Dendritic cell treated with granulocyte-macrophage colony-stimulating factor and Interleukin-4, amounts not matched to agents 40 ng/mL and 50 ng/mL, for 4 days (primary cell): ENCODE measurements at regions not wholly inside any gene's neighbourhood (a gene's known extent, or its start where the extent isn't known, plus 50 kb on each side); places are given as distances from the start of the nearest gene placed in this dataset.
"Not testable (repeated sequence)": the region's sequence is repeated elsewhere in the genome, so short reads cannot be mapped to it uniquely, and the experiment has no call there.

Experiments used
- H3K27ac Mint-ChIP-seq: one replicate; pipeline ENCODE4 v1.8.0; 2022; ENCODE audit warnings: mild to moderate bottlenecking, mixed read lengths
- H3K27me3 Mint-ChIP-seq: one replicate; pipeline ENCODE4 v1.8.0; 2022; ENCODE audit warnings: mild to moderate bottlenecking, mixed read lengths
- H3K36me3 Mint-ChIP-seq: one replicate; pipeline ENCODE4 v1.8.0; 2022; ENCODE audit warnings: low read depth, mixed read lengths
- H3K4me1 Mint-ChIP-seq: one replicate; pipeline ENCODE4 v1.8.0; 2022; ENCODE audit warnings: low read depth, mixed read lengths
- H3K4me3 Mint-ChIP-seq: one replicate; pipeline ENCODE4 v1.8.0; 2022; ENCODE audit warnings: mild to moderate bottlenecking, moderate library complexity, mixed read lengths
- H3K9me3 Mint-ChIP-seq: one replicate; pipeline ENCODE4 v1.8.0; 2022; ENCODE audit warnings: mixed read lengths
- intact Hi-C: fragments of 100-400 bp; cut with micrococcal nuclease; formaldehyde crosslinking; loops from one replicate; pipeline ENCODE4 v1.15.0; 2022

GRCh38 chr10:90227786-90228185 lies 526.4 kb downstream of the KIF20B start:
- intact Hi-C loops, result no loop called here
- no peaks in the 10 kb centered on the region for H3K36me3 Mint-ChIP-seq
- no peak overlapping the region for H3K4me3 Mint-ChIP-seq
- peaks cover 39% of the 10 kb centered on the region for H3K9me3 Mint-ChIP-seq
- H3K4me1 Mint-ChIP-seq, result no peaks in the 10 kb centered on the region
- H3K27ac Mint-ChIP-seq, result no peak overlapping the region
- no peaks in the 10 kb centered on the region for H3K27me3 Mint-ChIP-seq

- intact Hi-C loops, result no loop called here
Observed at GRCh38 chr10:90229486-90229885, 528.1 kb downstream of the KIF20B start.

GRCh38 chr10:90233805-90234204 lies 532.4 kb downstream of the KIF20B start:
- H3K27ac Mint-ChIP-seq, H3K4me1 Mint-ChIP-seq, intact Hi-C loops, H3K36me3 Mint-ChIP-seq, H3K4me3 Mint-ChIP-seq, H3K27me3 Mint-ChIP-seq: not testable (repeated sequence)
- H3K9me3 Mint-ChIP-seq, result peaks cover 92% of the 10 kb centered on the region

More at GRCh38 chr10:90229486-90229885, 528.1 kb downstream of the KIF20B start:
- H3K4me3 Mint-ChIP-seq, result no peak overlapping the region
- peaks cover 54% of the 10 kb centered on the region for H3K9me3 Mint-ChIP-seq
- no peak overlapping the region for H3K27ac Mint-ChIP-seq
- no peaks in the 10 kb centered on the region for H3K36me3 Mint-ChIP-seq
- no peaks in the 10 kb centered on the region for H3K27me3 Mint-ChIP-seq
- H3K4me1 Mint-ChIP-seq, result no peaks in the 10 kb centered on the region

GRCh38 chr10:90245623-90246022 lies 544.2 kb downstream of the KIF20B start:
- intact Hi-C loops, result no loop called here
- Mint-ChIP-seq H3K27me3 (no peaks in the 10 kb centered on the region), H3K36me3 (no peaks in the 10 kb centered on the region), H3K27ac (no peak overlapping the region), H3K4me3 (no peak overlapping the region), H3K9me3 (peaks cover 20% of the 10 kb centered on the region), H3K4me1 (no peaks in the 10 kb centered on the region)

GRCh38 chr10:90250784-90251183 lies 549.4 kb downstream of the KIF20B start:
- not testable (repeated sequence) for H3K4me3 Mint-ChIP-seq

GRCh38 chr10:90269699-90270098 lies 568.3 kb downstream of the KIF20B start:
- H3K9me3 Mint-ChIP-seq, result no peaks in the 10 kb centered on the region
- no peaks in the 10 kb centered on the region for H3K36me3 Mint-ChIP-seq
- no peak overlapping the region for H3K4me3 Mint-ChIP-seq
- H3K27me3 Mint-ChIP-seq, result no peaks in the 10 kb centered on the region
- no peaks in the 10 kb centered on the region for H3K4me1 Mint-ChIP-seq
- no peak overlapping the region for H3K27ac Mint-ChIP-seq
- intact Hi-C loops, result no loop called here

More at GRCh38 chr10:90250784-90251183, 549.4 kb downstream of the KIF20B start:
- H3K4me1 Mint-ChIP-seq, H3K36me3 Mint-ChIP-seq, H3K27ac Mint-ChIP-seq, H3K27me3 Mint-ChIP-seq, intact Hi-C loops: not testable (repeated sequence)
- peaks cover 45% of the 10 kb centered on the region for H3K9me3 Mint-ChIP-seq

GRCh38 chr10:90274721-90275468 lies 573.5 kb downstream of the KIF20B start:
- Mint-ChIP-seq H3K9me3 (no peaks in the 10 kb centered on the region), H3K36me3 (no peaks in the 10 kb centered on the region), H3K27me3 (no peaks in the 10 kb centered on the region), H3K4me3 (no peak overlapping the region), H3K27ac (no peak overlapping the region), H3K4me1 (no peaks in the 10 kb centered on the region)
- intact Hi-C loops, result no loop called here

- no peaks in the 10 kb centered on the region for H3K27me3 Mint-ChIP-seq
- no peak overlapping the region for H3K4me3 Mint-ChIP-seq
- H3K9me3 Mint-ChIP-seq, result no peaks in the 10 kb centered on the region
Observed at GRCh38 chr10:90276894-90277475, 575.6 kb downstream of the KIF20B start.

GRCh38 chr10:90286406-90286805 lies 571.4 kb downstream of the HTR7 start:
- intact Hi-C loops, result no loop called here
- Mint-ChIP-seq H3K27ac (no peak overlapping the region), H3K4me3 (no peak overlapping the region), H3K36me3 (no peaks in the 10 kb centered on the region), H3K4me1 (peaks cover 8% of the 10 kb centered on the region), H3K27me3 (no peaks in the 10 kb centered on the region), H3K9me3 (no peaks in the 10 kb centered on the region)

More at GRCh38 chr10:90276894-90277475, 575.6 kb downstream of the KIF20B start:
- no peaks in the 10 kb centered on the region for H3K36me3 Mint-ChIP-seq
- H3K27ac Mint-ChIP-seq, result no peak overlapping the region
- intact Hi-C loops, result no loop called here
- no peaks in the 10 kb centered on the region for H3K4me1 Mint-ChIP-seq

- Mint-ChIP-seq H3K27me3 (no peaks in the 10 kb centered on the region), H3K4me1 (peaks cover 8% of the 10 kb centered on the region), H3K36me3 (no peaks in the 10 kb centered on the region), H3K27ac (no peak overlapping the region), H3K4me3 (no peak overlapping the region), H3K9me3 (no peaks in the 10 kb centered on the region)
- intact Hi-C loops, result no loop called here
Observed at GRCh38 chr10:90286941-90287340, 570.9 kb downstream of the HTR7 start.

GRCh38 chr10:90288391-90288933 lies 569.4 kb downstream of the HTR7 start:
- Mint-ChIP-seq H3K9me3 (no peaks in the 10 kb centered on the region), H3K4me3 (no peak overlapping the region), H3K27ac (no peak overlapping the region), H3K4me1 (peaks cover 8% of the 10 kb centered on the region), H3K27me3 (no peaks in the 10 kb centered on the region), H3K36me3 (no peaks in the 10 kb centered on the region)
- intact Hi-C loops, result no loop called here

GRCh38 chr10:90289037-90289436 lies 568.8 kb downstream of the HTR7 start:
- intact Hi-C loops, result no loop called here
- H3K27ac Mint-ChIP-seq, result no peak overlapping the region

GRCh38 chr10:90293616-90294015 lies 564.2 kb downstream of the HTR7 start:
- intact Hi-C loops, result no loop called here
- H3K27ac Mint-ChIP-seq, result no peak overlapping the region
- peaks cover 26% of the 10 kb centered on the region for H3K9me3 Mint-ChIP-seq
- peaks cover 4% of the 10 kb centered on the region for H3K4me1 Mint-ChIP-seq
- H3K27me3 Mint-ChIP-seq, result no peaks in the 10 kb centered on the region
- H3K36me3 Mint-ChIP-seq, result no peaks in the 10 kb centered on the region
- H3K4me3 Mint-ChIP-seq, result no peak overlapping the region

More at GRCh38 chr10:90289037-90289436, 568.8 kb downstream of the HTR7 start:
- Mint-ChIP-seq H3K4me3 (no peak overlapping the region), H3K27me3 (no peaks in the 10 kb centered on the region), H3K9me3 (no peaks in the 10 kb centered on the region), H3K36me3 (no peaks in the 10 kb centered on the region), H3K4me1 (peaks cover 8% of the 10 kb centered on the region)

GRCh38 chr10:90294821-90295540 lies 562.9 kb downstream of the HTR7 start:
- H3K4me1 Mint-ChIP-seq, H3K4me3 Mint-ChIP-seq, H3K36me3 Mint-ChIP-seq, H3K27me3 Mint-ChIP-seq, intact Hi-C loops, H3K27ac Mint-ChIP-seq: not testable (repeated sequence)
- peaks cover 26% of the 10 kb centered on the region for H3K9me3 Mint-ChIP-seq
